HepG2 (cell line): ENCODE measurements at regions not wholly inside any gene's neighbourhood (a gene's known extent, or its start where the extent isn't known, plus 50 kb on each side); places are given as distances from the start of the nearest gene placed in this dataset.

ENCODE experiments used
- ATAC-seq: fragments of 200-7000 bp; cut with Tn5 transposase; 3 replicates; pipeline ENCODE4 v1.9.1; 2020; ENCODE audit warnings: mild to moderate bottlenecking, moderate library complexity
- BruUV-seq: library from RNA; stranded (reverse); fragments of 400-500 nt; replicated peaks from 2 replicates; lab custom pipeline; 2021; lab: Mats Ljungman, UMichigan
- CTCF ChIA-PET: fragments of 300-600 bp; formaldehyde crosslinking; extraction: SDS; loops from one replicate; lab custom pipeline; 2021; ENCODE audit warnings: low total read pairs, inconsistent platforms, low intra/inter-chr PET ratio; lab: Yijun Ruan, JAX
- POLR2A ChIA-PET: fragments of 350-600 bp; sonication (Branson Sonifier 250); formaldehyde crosslinking; loops from one replicate; lab custom pipeline; 2020; ENCODE audit warnings: antibody characterized with exemption, inconsistent platforms; lab: Yijun Ruan, JAX
- DNase-seq: peaks from one replicate; pipeline ENCODE4 v3.0.0-alpha.2; 2015; ENCODE audit warnings: low spot score
- FAIRE-seq: peaks from 3 replicates; lab custom pipeline; 2011; peaks lifted over from hg19 to GRCh38; lab: Jason Lieb, UNC
- H2AFZ ChIP-seq: one replicate; pipeline ENCODE4 v1.6.1; 2011; ENCODE audit warnings: low read length, inconsistent platforms
- H3K27ac ChIP-seq: fragments of 300-600 bp; 3 replicates; pipeline ENCODE4 v1.8.0; 2011; ENCODE audit warnings: mixed run types, mild to moderate bottlenecking, mixed read lengths, low read length, inconsistent platforms; ENCODE audit not compliant: insufficient read depth; ENCODE audit errors: extremely low read length
- H3K27me3 ChIP-seq, 2 experiments: fragments of 200-600 bp in 1 of 2; 2 replicates in 1 of 2; 3 replicates in 1 of 2; pipeline versions ENCODE4 v1.6.0 to v1.8.0; 2011; ENCODE audit warnings: low read length in 2 of 2, mild to moderate bottlenecking in 2 of 2, moderate library complexity in 2 of 2, inconsistent platforms in 1 of 2; ENCODE audit not compliant: insufficient read depth in 2 of 2, control insufficient read depth in 1 of 2
- H3K36me3 ChIP-seq, 2 experiments: fragments of 200-600 bp in 1 of 2; replicated peaks in 1 of 2; 2 replicates in 1 of 2; 3 replicates in 1 of 2; pipeline versions ENCODE4 v1.5.1 to v1.8.0; 2011; ENCODE audit warnings: low read length in 2 of 2, inconsistent platforms in 1 of 2; ENCODE audit not compliant: insufficient read depth in 2 of 2, control insufficient read depth in 1 of 2
- H3K4me1 ChIP-seq: 2 replicates; pipeline ENCODE4 v1.5.1; 2012; ENCODE audit warnings: low read length, inconsistent platforms; ENCODE audit not compliant: insufficient read depth
- H3K4me2 ChIP-seq: 2 replicates; pipeline ENCODE4 v1.6.0; 2011; ENCODE audit warnings: low read depth, low read length, inconsistent platforms
- H3K4me3 ChIP-seq, 3 experiments: fragments of 200-600 bp in 1 of 3; sonication (generic), shearing (Covaris generic) in 1 of 3; replicated peaks in 1 of 3; 2 replicates each; pipeline ENCODE4 v1.5.1; 2011 to 2016; ENCODE audit warnings: low read length in 3 of 3, inconsistent platforms in 2 of 3, low read depth in 2 of 3, mild to moderate bottlenecking in 2 of 3, control low read depth in 1 of 3, mixed read lengths in 1 of 3; ENCODE audit not compliant: insufficient read depth in 1 of 3
- H3K79me2 ChIP-seq: one replicate; pipeline ENCODE4 v1.6.1; 2011; ENCODE audit warnings: low read length, inconsistent platforms; ENCODE audit not compliant: insufficient read depth
- H3K9ac ChIP-seq: 2 replicates; pipeline ENCODE4 v1.6.0; 2011; ENCODE audit warnings: mild to moderate bottlenecking, low read depth, low read length, inconsistent platforms; ENCODE audit not compliant: insufficient read depth
- H3K9me3 ChIP-seq: 2 replicates; pipeline ENCODE4 v1.5.1; 2012; ENCODE audit warnings: mild to moderate bottlenecking, low read length
- H4K20me1 ChIP-seq: 2 replicates; pipeline ENCODE4 v1.6.0; 2011; ENCODE audit warnings: inconsistent platforms, mild to moderate bottlenecking, low read length, moderate library complexity; ENCODE audit not compliant: insufficient read depth
- IRF2 ChIP-seq: IDR thresholded peaks from 2 replicates; pipeline ENCODE4 v1.6.1; 2018; ENCODE audit warnings: missing genetic modification reagents, missing compliant biosample characterization
- KLF11 ChIP-seq: IDR thresholded peaks from 2 replicates; pipeline ENCODE4 v1.6.1; 2016; ENCODE audit warnings: missing compliant biosample characterization
- KMT2B ChIP-seq: IDR thresholded peaks from 2 replicates; pipeline ENCODE4 v1.6.1; 2016; ENCODE audit warnings: missing genetic modification reagents, missing compliant biosample characterization
- NPAS2 ChIP-seq: sonication (generic); formaldehyde crosslinking; IDR thresholded peaks from 2 replicates; pipeline ENCODE4 v1.8.0; 2022; ENCODE audit warnings: mild to moderate bottlenecking, missing genetic modification reagents, borderline replicate concordance
- PHF20 ChIP-seq: sonication (generic); formaldehyde crosslinking; IDR thresholded peaks from 2 replicates; pipeline ENCODE4 v1.5.0; 2020; ENCODE audit warnings: mild to moderate bottlenecking, missing genetic modification reagents
- PLRG1 ChIP-seq: fragments of 450-650 bp; conservative IDR thresholded peaks from 2 replicates; pipeline ENCODE4 v1.6.1; 2016
- RARG ChIP-seq: sonication (generic); formaldehyde crosslinking; IDR thresholded peaks from 2 replicates; pipeline ENCODE4 v1.4.0; 2020; ENCODE audit warnings: low read depth, mild to moderate bottlenecking, missing genetic modification reagents
- SIN3A ChIP-seq: IDR thresholded peaks from 2 replicates; pipeline ENCODE4 v1.6.1; 2011; ENCODE audit warnings: low read depth, mild to moderate bottlenecking, control low read depth, low read length, borderline replicate concordance
- SNRNP70 ChIP-seq: fragments of 200-400 bp; formaldehyde crosslinking; IDR thresholded peaks from 2 replicates; pipeline ENCODE4 v1.6.1; 2017; ENCODE audit warnings: mild to moderate bottlenecking, low read depth, low read length, moderate library complexity
- ZBTB42 ChIP-seq: sonication (generic); formaldehyde crosslinking; IDR thresholded peaks from 2 replicates; pipeline ENCODE4 v1.5.0; 2020; ENCODE audit warnings: mild to moderate bottlenecking, missing genetic modification reagents
- ZFP82 ChIP-seq: sonication (generic); formaldehyde crosslinking; IDR thresholded peaks from 2 replicates; pipeline ENCODE4 v1.5.1; 2020; ENCODE audit warnings: mild to moderate bottlenecking, missing genetic modification reagents, borderline replicate concordance
- ZNF260 ChIP-seq: sonication (generic); formaldehyde crosslinking; IDR thresholded peaks from 2 replicates; pipeline ENCODE4 v1.4.0; 2020; ENCODE audit warnings: missing genetic modification reagents, low read depth, mild to moderate bottlenecking, borderline replicate concordance
- ZNF672 ChIP-seq: sonication (generic); formaldehyde crosslinking; IDR thresholded peaks from 2 replicates; pipeline ENCODE4 v1.8.1; 2022; ENCODE audit warnings: missing genetic modification reagents
- WGBS: methylation state at CpG from one replicate; pipeline ENCODE4 v1.1.6; 2017; ENCODE audit warnings: low lambda C conversion rate; 5-methylcytosine and 5-hydroxymethylcytosine counted together
- in situ Hi-C: cut with HindIII; loops from 2 replicates; pipeline ENCODE4 v1.10.0; 2017; ENCODE audit warnings: low pct_unique_long_range_greater_than_20kb; ENCODE audit not compliant: extremely low pct_ligation_motif_present
- intact Hi-C: fragments of 100-400 bp; cut with micrococcal nuclease; formaldehyde crosslinking; loops from one replicate; pipeline ENCODE4 v1.10.0; 2022; ENCODE audit not compliant: unreplicated experiment
- TF ChIP-seq, protein P1 (sequence below): sonication (generic); formaldehyde crosslinking; IDR thresholded peaks from 2 replicates; pipeline ENCODE4 v1.4.0; 2020; ENCODE audit warnings: missing genetic modification reagents

DNA sequence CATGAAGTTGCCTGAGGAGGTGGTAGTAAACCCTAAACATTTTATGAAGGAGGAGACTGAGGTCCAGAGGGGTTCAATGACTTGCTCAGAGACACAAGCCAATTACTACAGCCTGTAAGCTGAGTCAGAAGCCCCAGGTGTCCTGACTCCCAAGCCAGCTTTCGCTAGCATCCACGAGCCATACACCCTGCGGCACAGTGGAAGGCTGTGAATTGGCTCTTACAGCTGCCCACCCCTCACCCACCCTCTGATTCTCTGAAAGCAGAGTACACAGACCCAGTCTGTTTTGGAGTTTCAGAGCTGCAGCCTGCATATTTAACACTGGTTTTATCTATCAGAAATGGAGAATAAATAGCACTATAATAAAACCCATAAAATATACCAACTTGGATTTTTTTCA, 253.4 kb downstream of the IGSF11 start:
- no TSS peak for BruUV-seq
- CTCF ChIA-PET = no interaction called here
- Histone ChIP-seq H3K36me3 (no peaks in the 10 kb centered on the region), H3K4me2 (no peak overlapping the region), H3K4me3 (no peak overlapping the region), H3K4me1 (no peaks in the 10 kb centered on the region), H3K9ac (no peak overlapping the region), H3K79me2 (no peaks in the 10 kb centered on the region), H3K27me3 (no peaks in the 10 kb centered on the region; a peak in 1 of 5 replicates), H2AFZ (no peak overlapping the region)
- no peak for DNase-seq
- in situ Hi-C loops = no loop called here
- TF ChIP-seq ZNF672 = no peak
- no peak for TF ChIP-seq PLRG1
- no peak for TF ChIP-seq SIN3A
- TF ChIP-seq SNRNP70 = no peak
- TF ChIP-seq NPAS2 = no peak
- no peak for TF ChIP-seq KMT2B (CRISPR knock-in tag)
- TF ChIP-seq ZNF260 (CRISPR knock-in tag) = no peak
- TF ChIP-seq PHF20 (CRISPR knock-in tag) = no peak
- no peak for TF ChIP-seq IRF2 (CRISPR knock-in tag)
- TF ChIP-seq RARG (CRISPR knock-in tag) = no peak
- TF ChIP-seq ZBTB42 (CRISPR knock-in tag) = no peak
- TF ChIP-seq ZFP82 (CRISPR knock-in tag) = no peak
- no peak for TF ChIP-seq KLF11 (CRISPR knock-in tag)
- TF ChIP-seq, protein P1, sequence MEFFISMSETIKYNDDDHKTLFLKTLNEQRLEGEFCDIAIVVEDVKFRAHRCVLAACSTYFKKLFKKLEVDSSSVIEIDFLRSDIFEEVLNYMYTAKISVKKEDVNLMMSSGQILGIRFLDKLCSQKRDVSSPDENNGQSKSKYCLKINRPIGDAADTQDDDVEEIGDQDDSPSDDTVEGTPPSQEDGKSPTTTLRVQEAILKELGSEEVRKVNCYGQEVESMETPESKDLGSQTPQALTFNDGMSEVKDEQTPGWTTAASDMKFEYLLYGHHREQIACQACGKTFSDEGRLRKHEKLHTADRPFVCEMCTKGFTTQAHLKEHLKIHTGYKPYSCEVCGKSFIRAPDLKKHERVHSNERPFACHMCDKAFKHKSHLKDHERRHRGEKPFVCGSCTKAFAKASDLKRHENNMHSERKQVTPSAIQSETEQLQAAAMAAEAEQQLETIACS (CRISPR knock-in tag) = no peak
- TF ChIP-seq, all 625 proteins: peak for 0
- FAIRE-seq = no peak
- POLR2A ChIA-PET = no interaction called here
- ATAC-seq = no peak
- 17% methylated on average over 2 of the region's 3 CpGs for WGBS
- no peak overlapping the region for H3K27ac ChIP-seq
- intact Hi-C loops = no loop called here
- H4K20me1 ChIP-seq = no peaks in the 10 kb centered on the region
- H3K9me3 ChIP-seq = no peaks in the 10 kb centered on the region
